ENCODE measurements at regions not wholly inside any gene's neighbourhood (a gene's known extent, or its start where the extent isn't known, plus 50 kb on each side); places are given as distances from the start of the nearest gene placed in this dataset.

DNA sequence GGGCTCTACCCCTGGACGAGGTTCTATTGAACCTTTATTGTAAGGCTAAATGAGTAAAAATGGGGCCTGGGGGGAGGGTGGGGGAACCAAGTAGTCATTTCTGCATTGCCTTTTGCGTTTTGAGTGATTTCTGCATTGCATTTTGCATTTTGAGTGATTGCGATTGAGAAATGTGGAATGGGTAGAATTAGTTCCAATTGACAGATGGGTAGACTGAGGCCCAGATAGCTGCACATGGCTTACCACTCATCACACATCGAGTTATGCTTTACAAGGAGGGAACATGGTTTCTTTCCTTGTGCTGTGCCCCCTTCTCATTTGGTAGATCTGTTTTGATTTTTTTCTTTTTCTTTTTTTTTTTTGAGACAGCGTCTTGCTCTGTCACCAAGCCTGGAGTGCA lies 858.7 kb downstream of the TYW1 start:
- TF ChIP-seq RXRA (IDR thresholded peaks at IDR 0.05) (no peak), ZBTB33 (IDR thresholded peaks at IDR 0.05) (no peak), JUND (IDR thresholded peaks at IDR 0.05) (no peak), REST (IDR thresholded peaks at IDR 0.05) (no peak)
- TF ChIP-seq, protein P1, sequence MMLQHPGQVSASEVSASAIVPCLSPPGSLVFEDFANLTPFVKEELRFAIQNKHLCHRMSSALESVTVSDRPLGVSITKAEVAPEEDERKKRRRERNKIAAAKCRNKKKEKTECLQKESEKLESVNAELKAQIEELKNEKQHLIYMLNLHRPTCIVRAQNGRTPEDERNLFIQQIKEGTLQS (IDR thresholded peaks at IDR 0.05) = no peak
- Histone ChIP-seq H3K27ac (ENCODE audit: low read depth in 1 of 2, low read length in 2 of 2) (no peak overlapping the region), H3K4me3 (ENCODE audit: low read depth in 1 of 3, low read length in 3 of 3) (no peak overlapping the region), H3K9ac (ENCODE audit: low read depth in 1 of 2, low read length in 2 of 2) (no peak overlapping the region), H3K4me1 (ENCODE audit: control insufficient read depth in 4 of 4, insufficient read depth in 4 of 4, low read length in 3 of 4) (peaks cover 0 to 14% (median 8%) of the 10 kb centered on the region in 4 donors), H3K9me3 (ENCODE audit: control insufficient read depth in 4 of 4, low read length in 3 of 4) (no peaks in the 10 kb centered on the region), H3K36me3 (ENCODE audit: control insufficient read depth in 4 of 4, insufficient read depth in 3 of 4, low read depth in 1 of 4, low read length in 3 of 4) (no peaks in the 10 kb centered on the region), H3K27me3 (ENCODE audit: control insufficient read depth in 4 of 4, insufficient read depth in 4 of 4, low read length in 3 of 4) (no peaks in the 10 kb centered on the region)
- DNase-seq (ENCODE audit: low spot score) = no peak
- WGBS = 67% methylated on average over 5 of the region's 5 CpGs

GRCh38 chr7:67856046-67856445 lies 859.4 kb downstream of the TYW1 start:
- no peaks in the 10 kb centered on the region for H3K9me3 ChIP-seq (ENCODE audit: control insufficient read depth in 4 of 4, low read length in 3 of 4)
- no peaks in the 10 kb centered on the region for H3K36me3 ChIP-seq (ENCODE audit: control insufficient read depth in 4 of 4, insufficient read depth in 3 of 4, low read depth in 1 of 4, low read length in 3 of 4)
- no peaks in the 10 kb centered on the region for H3K27me3 ChIP-seq (ENCODE audit: control insufficient read depth in 4 of 4, insufficient read depth in 4 of 4, low read length in 3 of 4)
- H3K4me3 ChIP-seq (ENCODE audit: low read depth in 1 of 3, low read length in 3 of 3) = no peak overlapping the region
- H3K4me1 ChIP-seq (ENCODE audit: control insufficient read depth in 4 of 4, insufficient read depth in 4 of 4, low read length in 3 of 4) = peaks cover 0 to 14% (median 8%) of the 10 kb centered on the region in 4 donors
- no peak for DNase-seq (ENCODE audit: low spot score)
- no peak overlapping the region for H3K27ac ChIP-seq (ENCODE audit: low read depth in 1 of 2, low read length in 2 of 2)
- TF ChIP-seq RXRA (IDR thresholded peaks at IDR 0.05) (no peak), ZBTB33 (IDR thresholded peaks at IDR 0.05) (no peak), GABPA (IDR thresholded peaks at IDR 0.05 in 1 of 2, conservative IDR thresholded peaks at IDR 0.05 in 1 of 2) (no peak), FOXA2 (IDR thresholded peaks at IDR 0.05) (no peak), HNF4G (IDR thresholded peaks at IDR 0.05) (no peak), NR2F2 (IDR thresholded peaks at IDR 0.05) (no peak), JUND (IDR thresholded peaks at IDR 0.05) (no peak), TAF1 (conservative IDR thresholded peaks at IDR 0.05) (no peak), SP1 (IDR thresholded peaks at IDR 0.05) (no peak), FOXA1 (IDR thresholded peaks at IDR 0.05) (no peak), YY1 (IDR thresholded peaks at IDR 0.05) (no peak), HNF4A (conservative IDR thresholded peaks at IDR 0.05) (no peak)
- TF ChIP-seq, protein P2, sequence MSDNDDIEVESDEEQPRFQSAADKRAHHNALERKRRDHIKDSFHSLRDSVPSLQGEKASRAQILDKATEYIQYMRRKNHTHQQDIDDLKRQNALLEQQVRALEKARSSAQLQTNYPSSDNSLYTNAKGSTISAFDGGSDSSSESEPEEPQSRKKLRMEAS (IDR thresholded peaks at IDR 0.05) = no peak
- TF ChIP-seq, protein P3, sequence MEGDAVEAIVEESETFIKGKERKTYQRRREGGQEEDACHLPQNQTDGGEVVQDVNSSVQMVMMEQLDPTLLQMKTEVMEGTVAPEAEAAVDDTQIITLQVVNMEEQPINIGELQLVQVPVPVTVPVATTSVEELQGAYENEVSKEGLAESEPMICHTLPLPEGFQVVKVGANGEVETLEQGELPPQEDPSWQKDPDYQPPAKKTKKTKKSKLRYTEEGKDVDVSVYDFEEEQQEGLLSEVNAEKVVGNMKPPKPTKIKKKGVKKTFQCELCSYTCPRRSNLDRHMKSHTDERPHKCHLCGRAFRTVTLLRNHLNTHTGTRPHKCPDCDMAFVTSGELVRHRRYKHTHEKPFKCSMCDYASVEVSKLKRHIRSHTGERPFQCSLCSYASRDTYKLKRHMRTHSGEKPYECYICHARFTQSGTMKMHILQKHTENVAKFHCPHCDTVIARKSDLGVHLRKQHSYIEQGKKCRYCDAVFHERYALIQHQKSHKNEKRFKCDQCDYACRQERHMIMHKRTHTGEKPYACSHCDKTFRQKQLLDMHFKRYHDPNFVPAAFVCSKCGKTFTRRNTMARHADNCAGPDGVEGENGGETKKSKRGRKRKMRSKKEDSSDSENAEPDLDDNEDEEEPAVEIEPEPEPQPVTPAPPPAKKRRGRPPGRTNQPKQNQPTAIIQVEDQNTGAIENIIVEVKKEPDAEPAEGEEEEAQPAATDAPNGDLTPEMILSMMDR (IDR thresholded peaks at IDR 0.05; ENCODE audit: low read depth, low read length, missing input control) = no peak
- TF ChIP-seq, protein P1 (IDR thresholded peaks at IDR 0.05) = no peak
- H3K9ac ChIP-seq (ENCODE audit: low read depth in 1 of 2, low read length in 2 of 2) = no peak overlapping the region
- WGBS = 82% methylated on average over 2 of the region's 2 CpGs
